ENCODE measurements at regions not wholly inside any gene's neighbourhood (a gene's known extent, or its start where the extent isn't known, plus 50 kb on each side); places are given as distances from the start of the nearest gene placed in this dataset.
A peak's percentile ranks its signal among the peaks of the same experiment; 100 is the strongest.

- DNase-seq (ENCODE audit: extremely low read depth, insufficient read length) = no peak
- Histone ChIP-seq H3K36me3 (ENCODE audit: control insufficient read depth, insufficient read depth, low read length) (no peaks in the 10 kb centered on the region), H3K27me3 (replicated peaks; ENCODE audit: control insufficient read depth, insufficient read depth, low read length) (no peaks in the 10 kb centered on the region), H3K4me3 (replicated peaks; ENCODE audit: low read depth, low read length) (no peak overlapping the region)
- no peak for TF ChIP-seq CTCF (IDR thresholded peaks at IDR 0.05; ENCODE audit: insufficient read depth, low read length, poor library complexity, severe bottlenecking)
Measured at GRCh38 chr2:134782107-134782506, 56.3 kb upstream of the ACMSD start.

DNA sequence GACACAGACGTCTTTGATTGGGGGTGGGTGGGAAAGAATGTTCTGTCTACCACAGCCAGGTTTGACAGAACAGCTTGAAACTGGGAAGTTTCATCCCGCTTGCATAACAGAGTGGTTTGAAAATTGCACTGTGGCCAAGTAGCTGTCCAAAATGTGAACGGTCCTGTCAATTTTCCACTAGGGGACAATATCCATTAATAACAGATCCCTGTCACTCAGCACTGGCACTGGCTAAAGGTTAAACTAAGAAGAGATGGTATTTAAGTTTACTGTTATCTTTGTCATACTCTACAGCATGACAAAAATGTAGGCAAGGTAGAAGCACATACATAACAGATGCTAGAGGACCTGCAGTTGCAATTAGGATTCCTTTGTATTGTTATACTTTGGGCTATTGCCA is 55.6 kb upstream of the ACMSD start:
- no peak overlapping the region for H3K4me3 ChIP-seq (replicated peaks; ENCODE audit: low read depth, low read length)
- no peaks in the 10 kb centered on the region for H3K36me3 ChIP-seq (ENCODE audit: control insufficient read depth, insufficient read depth, low read length)
- peak; percentile 43 for TF ChIP-seq CTCF (IDR thresholded peaks at IDR 0.05; ENCODE audit: insufficient read depth, low read length, poor library complexity, severe bottlenecking)
- DNase-seq (ENCODE audit: extremely low read depth, insufficient read length) = no peak
- no peaks in the 10 kb centered on the region for H3K27me3 ChIP-seq (replicated peaks; ENCODE audit: control insufficient read depth, insufficient read depth, low read length)

DNA sequence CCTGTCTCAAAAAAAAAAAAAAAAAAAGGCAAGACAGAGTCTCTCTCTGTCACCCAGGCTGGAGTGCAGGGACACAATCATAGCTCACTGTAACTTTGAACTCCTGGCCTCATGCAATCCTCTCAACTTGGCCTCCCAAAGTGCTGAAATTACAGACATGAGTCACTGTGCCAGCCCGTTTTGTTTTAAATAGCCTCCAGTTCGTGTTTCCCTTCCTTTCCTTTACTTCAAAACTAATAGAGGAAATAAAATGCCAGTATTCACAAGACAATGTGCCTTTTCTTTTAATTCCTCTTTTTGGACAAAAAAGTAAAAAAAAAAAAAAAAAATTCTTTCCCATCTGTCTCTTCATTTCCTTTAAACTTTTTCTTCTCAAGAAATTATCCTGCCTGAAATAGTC is 54.5 kb upstream of the ACMSD start:
- no peaks in the 10 kb centered on the region for H3K27me3 ChIP-seq (replicated peaks; ENCODE audit: control insufficient read depth, insufficient read depth, low read length)
- H3K36me3 ChIP-seq (ENCODE audit: control insufficient read depth, insufficient read depth, low read length) = no peaks in the 10 kb centered on the region
- DNase-seq (ENCODE audit: extremely low read depth, insufficient read length) = no peak
- no peak for TF ChIP-seq CTCF (IDR thresholded peaks at IDR 0.05; ENCODE audit: insufficient read depth, low read length, poor library complexity, severe bottlenecking)
- no peak overlapping the region for H3K4me3 ChIP-seq (replicated peaks; ENCODE audit: low read depth, low read length)

GRCh38 chr2:134785659-134786430 is 52.6 kb upstream of the ACMSD start:
- Histone ChIP-seq H3K27me3 (replicated peaks; ENCODE audit: control insufficient read depth, insufficient read depth, low read length) (no peaks in the 10 kb centered on the region), H3K36me3 (ENCODE audit: control insufficient read depth, insufficient read depth, low read length) (no peaks in the 10 kb centered on the region), H3K4me3 (replicated peaks; ENCODE audit: low read depth, low read length) (no peak overlapping the region)
- DNase-seq (ENCODE audit: extremely low read depth, insufficient read length) = no peak
- no peak for TF ChIP-seq CTCF (IDR thresholded peaks at IDR 0.05; ENCODE audit: insufficient read depth, low read length, poor library complexity, severe bottlenecking)

DNA sequence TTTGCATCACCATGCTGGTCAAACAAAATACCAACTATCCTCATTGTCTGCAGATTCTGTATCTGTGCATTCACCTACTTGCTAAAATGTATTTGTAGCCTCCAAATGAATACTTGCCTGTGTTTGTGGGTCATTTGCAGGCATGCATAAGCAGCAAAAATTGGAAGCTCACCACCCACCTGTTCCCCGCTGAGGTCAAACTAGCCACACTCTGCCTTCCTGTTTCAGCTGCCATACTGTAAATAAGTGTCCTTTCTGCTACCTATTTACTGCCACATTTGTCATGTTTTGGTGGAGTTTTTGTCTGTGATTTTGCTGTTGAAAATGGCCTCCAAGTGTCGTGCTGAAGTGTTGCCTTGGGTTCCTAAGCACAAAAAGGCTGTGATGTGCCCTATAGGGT is 50.0 kb upstream of the ACMSD start:
- H3K27me3 ChIP-seq (replicated peaks; ENCODE audit: control insufficient read depth, insufficient read depth, low read length) = no peaks in the 10 kb centered on the region; the same call in 1 of the 2 replicates
- no peak for TF ChIP-seq CTCF (IDR thresholded peaks at IDR 0.05; ENCODE audit: insufficient read depth, low read length, poor library complexity, severe bottlenecking)
- no peak for DNase-seq (ENCODE audit: extremely low read depth, insufficient read length)

More for the DNA sequence above, 50.0 kb upstream of the ACMSD start:
- H3K36me3 ChIP-seq (ENCODE audit: control insufficient read depth, insufficient read depth, low read length) = no peaks in the 10 kb centered on the region
- H3K4me3 ChIP-seq (replicated peaks; ENCODE audit: low read depth, low read length) = no peak overlapping the region
